Colon (tissue), 2 donors: ENCODE measurements at regions not wholly inside any gene's neighbourhood (a gene's known extent, or its start where the extent isn't known, plus 50 kb on each side); places are given as distances from the start of the nearest gene placed in this dataset.
"Not testable (repeated sequence)": the region's sequence is repeated elsewhere in the genome, so short reads cannot be mapped to it uniquely, and the experiment has no call there.

Experiments used
- FAIRE-seq: peaks from 2 replicates; lab custom pipeline; 2012; peaks lifted over from hg19 to GRCh38; lab: Jason Lieb, UNC
- donor health status: control.
- donor health status: control.

DNA sequence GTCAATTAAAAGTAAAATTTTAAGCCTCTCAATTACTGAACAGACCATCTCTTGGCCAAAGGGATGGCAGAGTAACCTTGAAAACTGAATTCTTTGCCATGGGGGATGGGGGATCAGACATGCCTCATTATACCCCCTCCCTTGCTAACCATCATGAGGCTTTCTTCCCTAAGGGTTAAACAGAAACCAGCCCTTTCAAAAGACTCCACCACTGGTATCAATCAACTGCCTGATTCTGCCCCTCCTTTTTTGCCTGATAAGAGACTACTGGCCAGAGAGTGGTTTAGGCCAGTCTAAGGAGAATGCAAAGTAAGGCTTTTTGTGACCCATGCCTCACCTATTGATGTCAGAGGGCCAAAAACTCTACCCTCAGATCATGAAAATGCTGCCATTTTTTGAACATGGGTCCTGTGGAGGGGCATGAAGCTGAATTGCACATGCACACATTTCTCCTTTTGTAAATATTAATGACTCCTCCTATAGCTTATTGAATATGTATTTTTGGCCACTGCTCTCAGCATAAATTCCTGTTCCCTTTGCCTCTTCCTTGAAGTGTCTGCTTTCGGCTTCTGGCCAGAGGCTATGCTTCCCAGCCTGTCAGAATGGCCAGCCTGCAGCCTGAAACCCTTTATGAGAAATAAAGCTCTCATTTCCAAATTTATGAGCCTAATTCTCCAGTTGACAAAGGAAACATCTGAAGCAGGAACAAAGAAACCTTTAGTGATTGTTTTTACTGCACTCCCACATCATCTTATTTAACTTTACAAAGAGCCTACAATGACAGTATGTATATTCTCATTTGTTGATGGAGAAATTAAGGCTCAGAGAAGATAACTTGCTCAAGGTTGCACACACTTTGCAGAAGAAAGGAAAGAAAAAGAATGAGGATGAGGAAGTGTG lies 270.7 kb upstream of the CELF4 start:
- FAIRE-seq: no peak

DNA sequence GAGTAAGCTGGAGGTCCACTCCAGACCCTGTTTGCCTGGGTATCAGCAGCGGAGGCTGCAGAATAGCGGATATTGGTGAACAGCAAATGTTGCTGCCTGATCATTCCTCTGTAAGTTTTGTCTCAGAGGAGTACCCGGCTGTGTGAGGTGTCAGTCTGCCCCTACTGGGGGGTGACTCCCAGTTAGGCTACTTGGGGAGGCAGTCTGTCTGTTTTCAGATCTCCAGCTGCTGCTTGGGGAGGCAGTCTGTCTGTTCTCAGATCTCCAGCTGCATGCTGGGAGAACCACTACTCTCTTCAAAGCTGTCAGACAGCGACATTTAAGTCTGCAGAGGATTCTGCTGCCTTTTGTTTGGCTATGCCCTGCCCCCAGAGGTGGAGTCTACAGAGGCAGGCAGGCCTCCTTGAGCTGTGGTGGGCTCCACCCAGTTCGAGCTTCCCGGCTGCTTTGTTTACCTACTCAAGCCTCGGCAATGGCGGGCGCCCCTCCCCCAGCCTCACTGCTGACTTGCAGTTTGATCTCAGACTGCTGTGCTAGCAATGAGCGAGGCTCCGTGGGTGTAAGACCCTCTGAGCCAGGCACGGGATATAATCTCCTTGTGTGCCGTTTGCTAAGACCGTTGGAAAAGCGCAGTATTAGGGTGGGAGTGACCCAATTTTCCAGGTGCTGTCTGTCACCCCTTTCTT lies 266.6 kb upstream of the CELF4 start:
- not testable (repeated sequence) for FAIRE-seq

DNA sequence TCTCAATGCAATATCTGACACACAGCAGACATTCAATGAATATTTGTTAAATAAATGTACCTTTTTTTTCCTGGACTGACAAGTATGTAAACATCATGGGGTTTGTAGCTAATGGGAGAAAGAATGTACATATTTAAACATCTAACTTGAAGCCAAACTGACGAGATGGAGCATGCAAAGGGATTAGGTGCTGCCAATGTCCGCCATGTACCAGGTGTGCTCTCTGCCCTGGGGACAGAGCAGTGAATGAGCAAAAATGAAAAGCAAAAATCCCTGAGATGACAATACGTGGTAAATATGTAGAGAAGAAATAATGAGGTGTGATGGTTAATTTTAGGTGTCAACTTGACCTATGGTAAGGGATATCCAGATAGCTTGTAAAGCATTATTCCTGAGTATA lies 247.4 kb upstream of the CELF4 start:
- no peak for FAIRE-seq

DNA sequence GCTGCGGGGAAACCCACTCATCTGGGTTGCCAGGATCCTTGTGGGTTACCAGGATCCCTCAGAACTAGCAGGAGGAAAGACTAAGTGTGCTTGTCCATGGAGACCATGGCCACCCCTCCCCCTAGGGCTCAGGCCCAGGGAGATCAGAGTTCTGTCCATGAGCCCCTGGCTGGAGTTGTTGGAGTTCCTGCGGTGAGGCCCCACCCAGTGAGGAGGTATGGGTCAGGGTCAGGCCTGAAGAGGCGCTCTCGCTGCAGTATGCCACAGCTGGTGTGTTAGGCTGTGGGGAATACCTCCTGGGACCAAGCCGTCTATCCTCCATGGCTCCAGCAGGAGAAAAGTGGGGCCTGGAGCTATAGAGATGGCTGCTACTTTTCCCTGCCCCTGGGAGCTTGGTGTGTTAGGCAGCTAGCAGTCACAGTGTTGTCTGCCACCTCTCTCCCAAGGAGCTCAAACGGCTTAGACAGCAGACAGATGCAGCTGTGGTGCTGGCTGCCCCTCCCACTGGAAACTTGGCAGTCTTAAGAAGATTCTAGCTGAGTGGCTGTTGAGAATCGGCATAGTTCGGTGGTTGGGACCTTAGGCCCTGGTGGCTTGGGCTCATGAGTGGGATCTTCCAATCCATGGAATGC lies 240.3 kb upstream of the CELF4 start:
- FAIRE-seq: no peak

DNA sequence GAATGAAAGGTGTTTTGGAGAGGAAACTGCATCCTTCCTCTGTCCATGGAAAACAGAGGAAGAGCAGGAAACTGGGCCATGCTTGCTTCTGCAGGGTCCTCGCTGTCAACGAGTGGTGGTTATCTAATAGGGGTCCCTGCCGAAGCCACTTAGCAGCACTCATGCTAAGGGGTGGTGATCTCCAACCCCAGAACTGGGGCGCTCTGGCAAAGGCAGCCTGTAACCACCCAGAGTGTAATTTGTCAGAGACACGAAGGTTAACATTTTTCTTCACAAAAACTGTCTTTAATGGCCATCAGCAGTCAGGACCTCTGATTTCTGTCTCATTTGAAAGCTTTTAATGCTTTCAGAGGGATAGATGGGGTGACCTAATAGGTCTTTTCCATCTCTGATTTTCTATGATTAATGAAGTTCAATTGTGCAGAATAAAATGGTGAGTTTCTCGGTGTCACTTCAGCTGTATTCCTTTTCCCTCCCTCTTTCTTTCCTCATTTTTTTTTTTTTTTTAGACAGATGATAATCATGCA lies 231.3 kb upstream of the CELF4 start:
- no peak for FAIRE-seq

DNA sequence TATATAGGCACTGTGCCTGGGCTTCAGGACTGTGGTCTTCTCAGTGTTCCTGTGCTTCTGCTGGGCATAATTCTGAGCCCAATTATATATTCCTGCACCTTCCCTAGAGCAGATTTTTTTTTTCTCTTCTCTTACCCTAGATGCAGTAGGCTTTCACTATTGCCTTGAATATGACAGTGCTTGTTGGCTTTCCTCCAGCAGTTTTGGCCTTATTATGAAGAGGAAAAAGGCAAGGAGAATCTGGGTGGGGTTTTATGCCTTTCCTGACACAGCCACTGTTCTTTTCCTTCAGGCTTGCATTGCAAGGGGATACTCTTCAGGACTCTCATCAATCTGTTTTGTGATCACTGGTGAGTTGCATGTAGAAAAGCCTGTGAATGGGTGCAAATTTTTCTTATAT lies 221.9 kb upstream of the CELF4 start:
- FAIRE-seq: no peak

DNA sequence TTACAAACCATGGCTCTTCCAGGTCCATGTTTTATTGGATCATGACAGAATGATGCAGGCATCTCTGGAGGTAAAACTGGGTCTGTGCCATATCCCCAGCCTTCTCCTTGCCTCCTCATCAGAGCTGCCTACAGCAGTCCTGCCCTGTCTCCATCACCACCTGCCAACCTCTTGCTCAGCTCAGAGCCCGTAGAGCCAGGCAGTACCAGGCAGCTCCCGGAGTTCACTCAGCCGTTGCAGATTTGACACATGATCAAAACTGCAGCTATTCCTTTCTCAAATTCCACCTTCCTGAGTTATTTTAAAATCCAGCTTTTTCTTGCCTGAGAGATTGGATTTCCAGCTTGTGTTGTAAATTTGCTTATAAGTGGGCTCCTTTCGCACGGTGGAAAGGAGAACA lies 218.2 kb upstream of the CELF4 start:
- no peak for FAIRE-seq

DNA sequence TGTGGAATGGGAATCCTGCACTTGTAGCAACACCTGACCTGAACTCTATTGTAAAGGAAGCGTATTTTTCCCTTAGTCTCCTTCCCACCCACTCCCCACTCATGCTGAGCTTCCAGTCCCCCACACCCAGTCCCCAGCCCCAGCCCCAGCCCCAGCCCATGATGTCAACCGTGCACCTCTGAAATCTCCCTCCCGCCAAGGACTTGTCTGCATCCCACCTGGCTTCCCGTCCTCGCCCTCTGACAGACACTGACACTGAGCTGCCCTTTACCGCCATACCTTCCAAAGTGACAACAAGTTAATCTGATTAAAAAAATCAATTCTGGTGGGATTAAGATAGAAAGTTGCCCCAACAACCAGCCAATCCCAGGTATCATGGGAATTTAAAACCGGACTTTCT lies 213.6 kb upstream of the CELF4 start:
- no peak for FAIRE-seq

DNA sequence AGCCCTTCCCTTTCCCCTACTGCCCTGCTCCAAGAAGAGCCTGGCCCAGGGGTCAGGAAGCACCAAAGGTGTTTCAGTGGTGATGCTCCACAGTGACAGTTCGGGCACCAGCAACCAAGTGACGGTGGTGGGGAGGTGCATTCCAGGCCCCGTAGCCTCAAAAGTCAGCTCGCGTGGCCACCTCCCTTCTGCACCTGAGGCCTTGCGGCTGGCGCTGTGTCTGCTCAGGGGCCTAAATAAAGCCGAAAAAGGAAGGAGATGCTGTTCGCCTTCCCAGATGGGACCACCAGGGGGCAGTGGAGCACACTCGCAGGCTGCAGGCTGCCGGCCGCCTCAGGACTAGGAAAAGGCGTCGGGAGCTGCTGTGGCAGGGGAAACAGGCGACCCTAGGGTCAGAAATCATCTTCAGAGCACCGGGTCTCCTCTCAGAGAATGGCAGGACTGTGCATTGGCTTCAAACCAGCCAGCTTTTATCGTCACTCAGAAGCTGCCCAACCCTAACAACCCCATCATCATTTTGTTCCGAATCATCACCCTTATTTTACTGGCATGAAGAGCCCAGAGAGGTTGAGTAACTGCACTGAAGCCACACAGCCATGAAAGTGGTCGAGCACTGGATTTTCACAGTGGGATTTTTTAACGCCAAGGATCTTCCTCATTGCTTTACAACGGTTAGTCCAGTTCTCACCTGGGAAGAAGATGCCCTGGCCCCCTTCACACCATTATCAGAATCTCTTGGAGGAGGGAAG lies 213.0 kb upstream of the CELF4 start:
- FAIRE-seq: no peak

DNA sequence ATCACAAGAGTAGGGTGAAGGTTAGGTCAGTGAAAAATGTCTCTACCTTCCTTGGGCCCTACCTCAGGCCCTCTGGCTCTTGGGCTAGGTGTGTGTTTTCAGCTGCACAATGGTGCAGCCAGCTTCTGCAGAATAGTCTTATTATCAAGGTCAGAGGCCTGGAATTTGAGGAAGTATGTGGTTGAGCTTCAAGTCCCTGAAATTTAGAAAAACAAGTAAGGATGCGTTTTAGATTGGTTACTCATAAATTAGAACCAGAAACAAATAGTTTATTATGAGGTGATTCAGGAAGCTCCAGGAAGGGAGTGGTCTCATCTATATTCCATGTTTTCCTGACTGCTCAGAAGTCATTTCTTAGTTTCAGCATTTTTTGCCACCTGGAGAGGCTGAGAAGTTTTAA lies 204.2 kb upstream of the CELF4 start:
- FAIRE-seq: no peak

DNA sequence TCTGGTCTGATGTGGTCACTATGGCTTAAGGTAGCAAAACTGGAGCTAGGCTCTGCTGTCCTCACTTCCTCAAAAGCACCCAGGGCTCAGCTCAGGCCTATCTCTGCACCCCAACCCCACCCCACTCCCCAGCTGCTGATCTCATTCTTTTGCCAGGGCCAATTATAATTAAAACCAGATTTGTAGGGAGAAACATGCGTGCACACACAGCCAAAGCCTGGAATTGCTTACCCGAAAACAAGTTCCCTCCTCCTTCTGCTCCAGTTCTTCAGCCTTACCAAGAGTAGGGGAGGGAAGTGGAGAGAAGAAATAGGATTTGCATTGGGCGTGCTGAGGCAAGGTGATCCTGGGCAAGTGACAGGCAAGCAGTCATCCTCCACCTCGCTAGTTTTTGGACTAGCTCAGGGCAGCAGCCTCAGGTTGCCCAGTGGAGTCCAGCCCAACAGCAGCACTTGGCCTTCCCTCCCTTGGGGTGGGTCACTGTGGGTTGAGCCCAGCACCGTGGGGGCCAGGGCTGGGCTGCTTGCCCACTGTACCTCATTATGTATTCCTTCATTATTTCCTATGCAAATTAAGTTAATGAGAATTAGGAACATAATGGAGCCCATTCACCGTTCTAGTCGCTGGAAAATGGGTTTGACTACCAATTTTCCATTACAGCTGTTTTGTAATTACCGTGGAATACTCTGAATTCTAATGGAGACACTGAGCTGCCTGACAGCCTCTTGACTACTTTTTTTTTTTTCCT lies 199.1 kb upstream of the CELF4 start:
- FAIRE-seq: no peak

DNA sequence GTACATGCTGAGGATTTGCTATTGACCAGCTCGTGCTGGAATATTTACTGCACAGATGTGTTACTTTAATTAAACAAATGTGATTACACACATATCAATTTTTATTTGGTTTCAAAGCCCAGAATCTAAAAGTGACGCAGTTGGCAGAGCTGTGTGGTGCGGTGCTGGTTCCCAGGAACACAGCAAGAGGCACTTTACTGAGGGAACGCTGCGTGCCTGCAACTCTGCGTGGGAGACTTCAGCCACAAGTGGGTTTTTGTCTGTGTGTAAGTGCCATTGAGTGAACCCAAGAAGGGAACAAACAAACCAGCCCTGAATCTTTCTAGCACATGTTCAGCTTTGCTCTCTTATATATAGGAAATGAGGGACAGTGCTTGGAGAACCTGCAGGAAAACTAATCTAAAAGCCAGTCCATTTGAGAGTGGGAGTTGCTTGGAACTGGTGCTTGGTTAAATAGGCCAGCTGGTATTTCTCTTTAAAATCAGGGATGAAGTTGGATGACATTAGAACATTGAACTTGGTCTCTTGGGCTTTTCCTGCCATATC lies 196.6 kb upstream of the CELF4 start:
- FAIRE-seq: no peak

DNA sequence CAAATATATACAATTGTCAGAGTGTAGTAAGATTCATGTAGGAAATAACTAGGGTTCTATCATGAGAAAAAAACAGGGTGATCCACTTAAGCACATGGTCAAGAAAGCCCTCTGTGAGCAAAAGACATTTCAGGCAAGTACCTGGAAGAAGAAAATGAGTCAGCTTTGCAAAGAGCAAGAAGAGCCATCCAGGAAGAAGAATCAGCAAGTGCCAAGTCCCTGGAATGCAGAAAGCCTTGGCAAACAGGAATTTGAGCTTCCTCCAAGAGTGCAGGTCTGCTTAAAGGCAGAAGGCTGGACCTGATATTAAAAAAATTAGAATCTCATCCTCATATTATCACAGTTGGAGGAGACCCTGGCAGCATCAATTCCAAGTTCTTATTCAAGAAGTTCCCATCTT lies 188.5 kb upstream of the CELF4 start:
- FAIRE-seq: no peak

DNA sequence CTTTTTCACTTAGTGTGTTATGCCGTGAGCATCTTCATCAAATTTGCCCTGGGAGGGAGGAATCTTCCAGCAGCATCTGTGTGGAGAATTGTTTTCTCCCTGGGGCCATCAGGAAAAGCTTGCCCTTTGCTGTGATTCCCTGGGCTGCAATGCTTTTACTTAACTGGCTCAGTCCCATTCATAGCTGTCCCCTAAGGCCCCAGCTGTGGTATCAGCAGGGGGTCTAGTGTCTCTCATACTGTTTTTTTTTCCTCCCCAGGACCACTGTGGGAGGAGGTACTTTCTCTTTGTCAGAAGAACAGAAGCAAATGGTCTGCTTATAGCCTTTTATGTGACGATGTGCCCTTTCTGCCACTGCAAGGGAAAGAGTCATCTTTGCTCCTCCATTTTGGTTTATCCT lies 176.8 kb upstream of the CELF4 start:
- FAIRE-seq: no peak

DNA sequence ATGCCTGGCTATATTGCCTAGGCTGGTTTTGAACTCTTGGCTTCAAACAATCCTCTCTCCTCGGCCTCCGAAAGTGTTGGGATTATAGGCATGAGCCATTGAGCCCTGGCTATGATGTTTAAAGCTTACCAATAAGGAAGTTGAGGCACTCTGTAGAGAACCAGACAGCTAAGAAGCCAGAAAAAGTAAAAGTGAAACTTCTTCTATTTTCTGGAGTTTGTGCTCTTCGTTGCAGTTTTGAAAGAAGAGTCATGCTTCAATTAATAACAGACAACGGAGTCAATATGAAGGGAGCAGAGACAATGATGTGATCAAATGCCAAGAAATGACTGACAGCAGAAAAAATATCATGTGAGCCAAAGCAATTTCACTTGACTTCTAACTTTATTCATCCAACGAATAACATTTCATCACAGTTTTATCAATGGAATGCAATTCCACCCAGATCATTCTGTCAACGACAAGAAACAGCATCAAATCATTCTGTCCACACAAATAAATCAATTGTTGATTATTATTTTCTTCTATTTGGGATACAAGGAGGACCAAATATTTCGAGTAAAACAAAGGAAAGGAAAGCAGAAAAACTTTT lies 175.5 kb upstream of the CELF4 start:
- no peak for FAIRE-seq

DNA sequence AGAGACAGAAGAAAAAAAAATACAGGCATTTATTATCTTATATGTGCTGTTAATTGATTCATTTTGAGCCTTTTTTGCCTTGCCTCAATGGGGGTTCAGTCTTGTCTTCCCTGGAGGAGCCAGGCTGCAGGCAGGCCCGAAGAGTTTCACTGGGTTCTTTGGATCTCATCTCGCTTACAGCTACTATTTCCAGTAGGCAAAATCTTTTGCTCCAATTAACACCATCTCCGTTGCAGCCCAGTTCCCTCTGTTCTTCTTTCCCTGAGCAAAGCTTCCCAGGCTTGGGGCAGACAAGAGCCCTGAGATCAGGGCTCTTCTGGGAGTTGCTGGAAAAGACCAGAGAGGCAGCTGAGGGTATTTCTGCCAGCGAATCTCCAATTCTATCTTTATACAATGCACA lies 168.8 kb upstream of the CELF4 start:
- no peak for FAIRE-seq

DNA sequence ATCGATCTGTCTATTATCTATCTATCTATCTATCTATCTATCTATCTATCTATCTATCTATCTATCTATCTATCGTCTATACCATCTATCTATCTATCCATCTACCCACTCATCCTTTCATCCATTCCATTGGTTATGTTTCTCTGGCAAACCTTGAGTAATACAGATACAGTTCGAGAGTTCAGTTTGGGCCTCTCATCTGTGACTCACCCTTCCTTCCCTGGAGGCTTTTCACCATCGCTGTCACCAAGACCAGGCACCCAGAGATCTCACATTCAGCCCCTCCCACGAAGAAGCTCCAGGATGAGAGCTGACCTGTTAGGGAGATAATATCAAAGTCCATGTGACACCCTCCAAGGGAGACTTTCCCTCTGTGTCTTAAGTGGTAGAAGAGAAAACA lies 164.1 kb upstream of the CELF4 start:
- FAIRE-seq: no peak

DNA sequence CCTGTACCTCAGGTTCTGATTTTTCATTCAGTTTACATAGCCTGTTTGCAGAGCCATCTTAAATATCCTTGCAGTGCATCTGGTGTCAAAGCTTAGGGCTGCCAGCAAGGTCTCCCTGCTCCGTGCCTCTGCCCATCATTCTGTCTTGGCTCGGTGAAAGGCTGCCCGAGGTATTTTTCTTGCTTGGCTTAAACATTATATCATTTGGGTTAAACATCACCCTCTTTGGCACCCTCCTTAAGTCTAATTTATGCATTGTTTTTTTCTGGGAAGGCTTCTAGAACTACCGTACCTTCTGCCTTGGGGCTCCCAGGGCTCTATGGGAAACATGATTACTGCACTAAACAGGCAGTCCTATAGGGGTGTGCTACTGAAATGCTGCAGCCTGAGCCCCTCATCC lies 158.6 kb upstream of the CELF4 start:
- no peak for FAIRE-seq

DNA sequence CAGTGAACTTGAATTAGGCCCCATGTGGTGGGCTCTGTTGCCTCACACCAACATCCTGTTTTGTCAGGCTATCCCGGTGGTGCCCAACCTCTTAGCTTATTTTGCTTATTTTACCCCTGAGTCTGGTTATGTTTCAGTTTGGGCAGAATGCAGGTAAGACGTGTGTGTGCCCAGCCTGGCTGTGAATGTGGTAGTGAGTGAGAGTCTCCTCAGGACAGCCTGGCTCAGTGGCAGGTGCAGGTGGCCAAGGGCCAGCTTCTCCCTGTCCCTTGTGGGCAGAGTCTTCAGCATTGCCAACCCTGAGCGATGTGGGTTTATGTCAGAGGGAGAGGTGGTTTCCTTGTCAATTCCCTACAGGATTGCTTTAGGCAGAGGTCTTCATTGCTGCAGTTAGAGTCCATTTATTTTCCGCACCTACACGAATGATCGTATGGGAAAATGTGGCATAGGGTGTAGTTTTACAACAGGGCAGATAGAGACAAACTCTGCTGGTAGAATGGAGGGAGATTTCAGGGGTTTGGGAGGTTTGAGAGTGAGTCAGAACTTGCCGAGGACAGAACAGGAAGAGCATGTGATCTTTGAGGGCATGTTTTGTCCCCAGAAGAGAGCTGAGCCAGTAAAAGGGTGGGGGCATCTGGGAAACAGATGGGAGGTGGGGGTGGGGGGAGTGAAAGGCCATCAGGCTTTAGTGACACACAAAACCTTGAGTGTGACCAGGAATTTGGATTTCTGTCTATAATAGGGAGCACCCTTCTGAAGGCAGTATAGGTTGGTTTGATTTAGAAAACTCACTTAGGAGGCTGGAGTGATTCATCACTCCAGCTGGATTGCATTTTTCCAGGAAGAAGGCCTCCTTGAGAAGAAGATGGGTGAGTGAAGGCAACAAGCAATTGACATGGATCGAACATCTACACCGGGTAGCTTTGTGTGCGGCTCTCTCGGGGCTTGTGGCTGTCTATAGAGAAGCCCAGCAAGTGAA lies 156.2 kb upstream of the CELF4 start:
- FAIRE-seq: no peak

DNA sequence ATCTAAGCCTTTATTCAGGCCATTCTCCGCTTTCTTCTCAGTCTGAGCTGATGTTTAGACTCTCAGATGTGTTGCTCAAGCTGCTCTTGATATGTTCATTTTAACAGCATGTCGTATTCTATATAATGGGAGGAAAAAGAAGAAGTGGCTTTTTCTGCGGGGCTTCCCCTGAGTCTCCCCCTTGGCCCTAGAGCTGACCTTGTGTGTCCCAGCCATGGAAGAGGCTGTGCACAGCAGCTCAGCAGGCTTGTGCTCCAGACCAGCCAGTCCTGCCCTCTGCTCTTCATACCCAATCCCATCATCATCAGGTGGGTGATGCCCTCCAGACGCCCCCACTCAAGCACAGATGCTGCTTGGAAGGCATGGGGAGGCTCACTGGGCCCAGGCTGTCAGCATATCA lies 155.1 kb upstream of the CELF4 start:
- no peak for FAIRE-seq
